IMR-90 (cell line): ENCODE measurements at regions not wholly inside any gene's neighbourhood (a gene's known extent, or its start where the extent isn't known, plus 50 kb on each side); places are given as distances from the start of the nearest gene placed in this dataset.

ENCODE experiments used
- ATAC-seq: fragments of 200-7000 bp; cut with Tn5 transposase; 2 replicates; pipeline ENCODE4 v1.9.1; 2020; ENCODE audit warnings: low read depth, mild to moderate bottlenecking, moderate library complexity
- BruUV-seq: library from RNA; stranded (reverse); fragments of 400-500 nt; replicated peaks from 2 replicates; lab custom pipeline; 2021; lab: Mats Ljungman, UMichigan
- CTCF ChIA-PET: fragments of 300-600 bp; formaldehyde crosslinking; extraction: SDS; loops from one replicate; lab custom pipeline; 2021; ENCODE audit warnings: antibody characterized with exemption; lab: Yijun Ruan, JAX
- POLR2A ChIA-PET: fragments of 300-600 bp; sonication (Branson Sonifier 250); formaldehyde crosslinking; loops from one replicate; lab custom pipeline; 2022; ENCODE audit warnings: antibody characterized with exemption; ENCODE audit not compliant: unreplicated experiment; lab: Charles Lee
- DNase-seq: peaks from one replicate; pipeline ENCODE4 v3.0.0; 2013
- H2AFZ ChIP-seq: replicated peaks from 2 replicates; pipeline ENCODE3; 2013; ENCODE audit warnings: low read length, mild to moderate bottlenecking; ENCODE audit not compliant: poor library complexity
- H2AK5ac ChIP-seq: 2 replicates; pipeline ENCODE4 v1.6.1; 2013; ENCODE audit warnings: low read depth, low read length, inconsistent platforms
- H2AK9ac ChIP-seq: replicated peaks from 2 replicates; pipeline ENCODE3; 2013; ENCODE audit warnings: mild to moderate bottlenecking, low read depth, low read length, moderate library complexity; ENCODE audit not compliant: poor library complexity
- H2BK120ac ChIP-seq: 2 replicates; pipeline ENCODE4 v1.6.1; 2013; ENCODE audit warnings: low read depth, low read length, inconsistent platforms
- H2BK15ac ChIP-seq: 3 replicates; pipeline ENCODE4 v1.6.1; 2013; ENCODE audit warnings: low read depth, low read length, inconsistent platforms
- H2BK20ac ChIP-seq: 2 replicates; pipeline ENCODE4 v1.6.1; 2013; ENCODE audit warnings: low read depth, mild to moderate bottlenecking, inconsistent platforms, low read length, moderate library complexity
- H2BK5ac ChIP-seq: 2 replicates; pipeline ENCODE4 v1.6.1; 2013; ENCODE audit warnings: mild to moderate bottlenecking, low read depth, low read length, inconsistent platforms; ENCODE audit not compliant: poor library complexity, severe bottlenecking
- H3K14ac ChIP-seq: replicated peaks from 2 replicates; pipeline ENCODE4 v1.6.1; 2013; ENCODE audit warnings: low read depth, low read length, inconsistent platforms
- H3K18ac ChIP-seq: 2 replicates; pipeline ENCODE4 v1.6.1; 2013; ENCODE audit warnings: low read depth, low read length, control low read depth
- H3K23ac ChIP-seq: 2 replicates; pipeline ENCODE4 v1.6.1; 2013; ENCODE audit warnings: low read depth, low read length, inconsistent platforms
- H3K27ac ChIP-seq: 2 replicates; pipeline ENCODE4 v1.5.1; 2013; ENCODE audit warnings: mild to moderate bottlenecking, control low read depth, low read length; ENCODE audit not compliant: insufficient read depth
- H3K27me3 ChIP-seq: 2 replicates; pipeline ENCODE4 v1.6.1; 2013; ENCODE audit warnings: low read length; ENCODE audit not compliant: control insufficient read depth, insufficient read depth
- H3K36me3 ChIP-seq: 2 replicates; pipeline ENCODE4 v1.6.1; 2013; ENCODE audit warnings: low read length, mixed read lengths; ENCODE audit not compliant: control insufficient read depth, insufficient read depth
- H3K4ac ChIP-seq: 2 replicates; pipeline ENCODE4 v1.6.1; 2013; ENCODE audit warnings: low read depth, low read length, inconsistent platforms
- H3K4me1 ChIP-seq: 2 replicates; pipeline ENCODE4 v1.6.1; 2013; ENCODE audit warnings: low read length, mixed read lengths; ENCODE audit not compliant: control insufficient read depth, insufficient read depth
- H3K4me2 ChIP-seq: 2 replicates; pipeline ENCODE4 v1.6.1; 2013; ENCODE audit warnings: low read depth, mild to moderate bottlenecking, control low read depth, low read length, moderate library complexity
- H3K4me3 ChIP-seq: 2 replicates; pipeline ENCODE4 v1.5.1; 2013; ENCODE audit warnings: low read depth, mild to moderate bottlenecking, control low read depth, low read length, moderate library complexity; ENCODE audit not compliant: insufficient read depth
- H3K56ac ChIP-seq: 2 replicates; pipeline ENCODE4 v1.6.1; 2013; ENCODE audit warnings: low read length, inconsistent platforms; ENCODE audit not compliant: insufficient read depth; ENCODE audit errors: extremely low read depth
- H3K79me1 ChIP-seq, 2 experiments: 2 replicates each; pipeline ENCODE4 v1.6.1; 2013; ENCODE audit warnings: low read length in 2 of 2, inconsistent platforms in 1 of 2, low read depth in 1 of 2
- H3K9ac ChIP-seq: 2 replicates; pipeline ENCODE4 v1.6.1; 2013; ENCODE audit warnings: low read depth, low read length, control low read depth
- H3K9me1 ChIP-seq: 2 replicates; pipeline ENCODE4 v1.6.1; 2013; ENCODE audit warnings: low read length, inconsistent platforms; ENCODE audit not compliant: insufficient read depth
- H3K9me3 ChIP-seq: 2 replicates; pipeline ENCODE4 v1.6.1; 2013; ENCODE audit warnings: low read length; ENCODE audit not compliant: control insufficient read depth, insufficient read depth
- H4K20me1 ChIP-seq: 2 replicates; pipeline ENCODE4 v1.6.1; 2013; ENCODE audit warnings: low read length, inconsistent platforms; ENCODE audit not compliant: insufficient read depth
- H4K5ac ChIP-seq: 2 replicates; pipeline ENCODE4 v1.6.1; 2013; ENCODE audit warnings: mild to moderate bottlenecking, low read depth, low read length, control low read depth
- H4K8ac ChIP-seq, 2 experiments: 2 replicates each; pipeline ENCODE4 v1.6.1; 2013; ENCODE audit warnings: low read depth in 2 of 2, low read length in 2 of 2, control low read depth in 1 of 2, inconsistent platforms in 1 of 2
- H4K91ac ChIP-seq: 2 replicates; pipeline ENCODE4 v1.6.1; 2013; ENCODE audit warnings: low read depth, low read length, inconsistent platforms; ENCODE audit not compliant: insufficient read depth
- CEBPB ChIP-seq: IDR thresholded peaks from 2 replicates; pipeline ENCODE4 v1.6.1; 2012; ENCODE audit warnings: low read depth, low read length, improper control_type of control experiment
- CHD1 ChIP-seq: IDR thresholded peaks from 2 replicates; pipeline ENCODE4 v1.6.1; 2012; ENCODE audit warnings: low read depth, low read length, improper control_type of control experiment
- CTCF ChIP-seq: conservative IDR thresholded peaks from 2 replicates; pipeline ENCODE4 v1.5.1; 2012; ENCODE audit warnings: mild to moderate bottlenecking, low read depth, low read length, improper control_type of control experiment
- MAZ ChIP-seq: IDR thresholded peaks from 2 replicates; pipeline ENCODE4 v1.6.1; 2012; ENCODE audit warnings: low read depth, mild to moderate bottlenecking, low read length, improper control_type of control experiment, moderate library complexity, borderline replicate concordance
- RFX5 ChIP-seq: IDR thresholded peaks from 2 replicates; pipeline ENCODE4 v1.8.0; 2012; ENCODE audit warnings: low read depth, mild to moderate bottlenecking, low read length, moderate library complexity
- dilution Hi-C: fragments of 300-500 bp; cut with HindIII; formaldehyde crosslinking; loops from one replicate; pipeline ENCODE4 v1.14.3; 2018; ENCODE audit warnings: low sequenced_read_pairs; ENCODE audit not compliant: unreplicated experiment
- in situ Hi-C: fragments of 300-500 bp; cut with MboI; formaldehyde crosslinking; loops from 3 replicates; pipeline ENCODE4 v1.14.3; 2019; ENCODE audit warnings: low sequenced_read_pairs, inconsistent platforms, mixed read lengths
- intact Hi-C: fragments of 100-400 bp; cut with micrococcal nuclease; formaldehyde crosslinking; loops from 2 replicates; pipeline ENCODE4 v1.10.0; 2022

- H2AK5ac ChIP-seq: no peak overlapping the region
- no peak overlapping the region for H2BK20ac ChIP-seq
- H4K20me1 ChIP-seq: no peaks in the 10 kb centered on the region
- no peaks in the 10 kb centered on the region; the same call in 1 of the 2 replicates for H3K9me1 ChIP-seq
- no peak overlapping the region for H3K4ac ChIP-seq
- H3K4me2 ChIP-seq: no peak overlapping the region
- H3K36me3 ChIP-seq: no peaks in the 10 kb centered on the region
- no peak overlapping the region for H3K18ac ChIP-seq
- ChIA-PET CTCF (no interaction called here), POLR2A (no interaction called here)
- no peak overlapping the region for H2BK15ac ChIP-seq
- H4K91ac ChIP-seq: no peak overlapping the region
- H3K27me3 ChIP-seq: no peaks in the 10 kb centered on the region
- H2AFZ ChIP-seq: no peak overlapping the region
- H2BK120ac ChIP-seq: no peak overlapping the region
- H3K4me1 ChIP-seq: no peaks in the 10 kb centered on the region
- no peak for ATAC-seq
- H3K9me3 ChIP-seq: no peaks in the 10 kb centered on the region
- no peak overlapping the region for H2AK9ac ChIP-seq
- in situ Hi-C loops (no loop called here), intact Hi-C loops (no loop called here), dilution Hi-C loops (no loop called here)
- H3K56ac ChIP-seq: no peak overlapping the region
- no peak overlapping the region for H3K27ac ChIP-seq
- BruUV-seq: no TSS peak
- H3K9ac ChIP-seq: no peak overlapping the region
- no peak overlapping the region for H2BK5ac ChIP-seq
- H3K4me3 ChIP-seq: no peak overlapping the region
- H4K8ac ChIP-seq: no peak overlapping the region
- H3K23ac ChIP-seq: no peak overlapping the region
- H4K5ac ChIP-seq: no peak overlapping the region
- no peak for DNase-seq
- TF ChIP-seq CTCF (no peak), RFX5 (no peak), CEBPB (no peak), CHD1 (no peak), MAZ (no peak)
- no peak overlapping the region for H3K14ac ChIP-seq
- H3K79me1 ChIP-seq: no peaks in the 10 kb centered on the region
Measured at GRCh38 chr20:24332956-24333355, 136.5 kb upstream of the SYNDIG1 start.
